ENCODE measurements at regions not wholly inside any gene's neighbourhood (a gene's known extent, or its start where the extent isn't known, plus 50 kb on each side); places are given as distances from the start of the nearest gene placed in this dataset.
"Not testable (repeated sequence)": the region's sequence is repeated elsewhere in the genome, so short reads cannot be mapped to it uniquely, and the experiment has no call there.

DNA sequence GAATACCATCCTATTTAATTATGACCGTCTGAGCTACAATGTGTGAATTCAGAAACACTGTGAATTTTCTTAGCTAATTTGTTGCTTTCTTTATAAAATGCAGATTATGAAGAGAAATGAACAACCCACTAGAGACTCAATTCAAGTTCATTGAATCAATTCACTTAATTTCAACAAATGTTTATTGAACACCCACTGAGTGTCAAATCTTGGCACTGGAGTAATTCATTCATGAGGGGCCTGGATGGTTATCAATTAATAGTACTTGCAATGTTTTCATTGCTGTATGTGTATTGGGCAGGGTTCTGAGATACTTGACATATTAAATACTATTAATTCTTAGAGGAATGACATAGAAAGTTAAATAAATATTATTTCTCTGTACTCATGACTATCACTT lies 789.4 kb downstream of the STPG2 start:
- no peak for DNase-seq (ENCODE audit: low read depth, low spot score)

DNA sequence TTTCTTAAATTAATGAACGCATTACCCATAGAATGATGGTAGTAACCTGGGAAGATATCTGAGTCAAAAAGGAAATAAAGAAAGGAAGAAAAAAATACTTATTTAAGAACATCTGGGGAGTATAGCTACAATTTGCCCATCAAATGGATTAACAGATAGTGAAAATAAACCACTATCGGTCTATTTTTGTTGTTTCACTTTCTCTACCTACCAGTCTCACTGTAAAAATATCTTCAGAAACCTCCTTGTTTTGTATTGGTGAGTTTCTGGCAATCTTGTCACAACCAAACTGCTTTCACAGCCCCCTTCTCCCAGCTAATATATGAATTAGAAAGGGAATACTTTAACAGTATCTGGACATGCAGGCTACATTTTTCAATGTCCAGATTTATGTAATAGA lies 783.5 kb downstream of the STPG2 start:
- DNase-seq (ENCODE audit: low read depth, low spot score): no peak

DNA sequence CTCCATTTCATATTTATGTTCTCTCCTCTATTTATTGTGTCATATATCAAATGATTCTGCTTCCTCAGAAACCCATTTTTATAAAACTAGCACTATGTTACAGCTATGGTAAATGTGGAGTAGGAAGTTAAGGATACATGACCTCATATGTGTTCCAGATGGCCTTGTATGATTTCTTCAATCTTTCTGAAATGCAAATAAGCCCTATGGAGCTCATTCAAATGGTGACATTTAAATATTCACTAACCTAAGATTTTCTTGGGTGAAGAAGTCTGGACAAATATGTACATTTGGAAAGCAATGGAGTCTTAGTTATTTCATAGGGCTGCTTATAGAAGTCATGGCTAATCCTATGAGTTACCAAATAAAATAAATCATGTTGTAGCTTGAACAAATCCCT lies 782.5 kb downstream of the STPG2 start:
- DNase-seq (ENCODE audit: low read depth, low spot score): no peak

DNA sequence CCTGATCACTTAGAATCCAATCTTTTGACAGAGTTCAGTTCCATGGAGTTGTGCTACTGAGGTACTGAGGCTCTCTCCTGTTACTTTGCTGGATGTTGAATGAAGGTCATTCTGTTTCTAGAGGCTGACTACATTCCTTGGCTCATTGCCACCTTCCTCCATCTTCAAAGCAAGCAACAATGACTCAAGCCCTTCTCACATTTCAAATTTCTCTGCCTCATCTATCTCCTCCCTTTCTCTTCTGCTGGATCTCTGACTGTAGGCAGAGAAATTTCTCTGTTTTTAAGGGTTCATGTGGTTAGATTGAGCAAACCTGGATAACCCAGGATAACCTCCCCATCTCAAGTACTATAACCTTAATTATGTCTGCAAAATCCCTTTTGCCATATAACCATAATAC lies 775.4 kb downstream of the STPG2 start:
- peak; percentile 91 for DNase-seq (ENCODE audit: low read depth, low spot score)

DNA sequence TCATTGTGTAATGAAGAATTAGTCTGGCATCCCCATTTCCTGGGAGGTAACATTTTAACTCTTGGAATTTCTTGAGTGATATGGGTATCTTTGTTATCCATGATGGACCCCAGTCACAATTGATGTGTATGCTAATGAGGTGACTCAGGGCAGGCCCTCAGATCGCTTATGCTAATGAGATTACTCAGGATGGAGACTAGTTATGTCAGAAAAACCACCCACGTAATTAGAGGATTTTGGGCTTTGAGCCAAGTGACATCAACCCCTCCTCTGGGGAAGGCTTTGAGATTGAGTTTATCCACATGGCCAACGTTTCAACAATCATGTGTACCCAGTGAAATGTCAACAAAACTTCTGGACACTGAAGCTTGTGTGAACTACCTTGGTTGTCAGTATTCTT lies 772.7 kb downstream of the STPG2 start:
- DNase-seq (ENCODE audit: low read depth, low spot score): peak; percentile 87

DNA sequence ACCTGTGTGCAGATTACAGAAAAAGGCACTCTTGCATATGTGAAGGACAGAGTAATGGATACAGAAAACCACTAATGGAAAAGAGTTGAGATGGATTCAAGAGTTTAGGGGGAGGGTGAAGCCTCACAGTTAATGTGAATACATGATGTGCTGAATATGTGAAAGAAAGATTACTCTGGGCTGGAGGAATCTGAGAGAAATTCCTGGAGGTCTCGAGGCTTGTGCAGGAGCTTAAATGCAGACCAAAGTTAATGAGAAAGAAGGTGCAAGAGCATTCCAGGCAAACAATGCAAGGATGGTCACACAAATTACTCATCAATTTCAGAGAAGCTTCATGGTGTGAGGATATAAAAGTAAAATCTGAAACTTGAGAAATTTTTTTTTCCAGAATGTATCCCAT lies 768.8 kb downstream of the STPG2 start:
- peak; percentile 51 for DNase-seq (ENCODE audit: low read depth, low spot score)

DNA sequence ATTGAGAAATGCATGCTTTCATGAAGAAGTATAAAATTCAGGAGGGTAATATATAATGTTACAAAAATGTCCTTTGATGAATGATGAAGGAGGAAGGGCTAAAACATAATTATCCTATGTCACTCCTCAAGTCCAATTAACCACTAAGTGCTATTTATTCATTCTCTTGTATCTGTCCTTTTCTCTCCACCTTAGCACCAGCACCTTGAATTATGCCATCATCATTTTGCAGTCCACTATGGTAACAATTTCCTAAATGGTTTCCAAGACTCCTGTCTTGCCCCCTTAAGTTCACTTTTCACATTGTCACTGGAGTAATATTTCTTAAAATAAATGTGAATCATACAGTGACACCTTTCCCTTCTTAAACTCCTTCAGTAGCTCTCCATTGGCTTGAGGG lies 756.3 kb downstream of the STPG2 start:
- DNase-seq (ENCODE audit: low read depth, low spot score): no peak

DNA sequence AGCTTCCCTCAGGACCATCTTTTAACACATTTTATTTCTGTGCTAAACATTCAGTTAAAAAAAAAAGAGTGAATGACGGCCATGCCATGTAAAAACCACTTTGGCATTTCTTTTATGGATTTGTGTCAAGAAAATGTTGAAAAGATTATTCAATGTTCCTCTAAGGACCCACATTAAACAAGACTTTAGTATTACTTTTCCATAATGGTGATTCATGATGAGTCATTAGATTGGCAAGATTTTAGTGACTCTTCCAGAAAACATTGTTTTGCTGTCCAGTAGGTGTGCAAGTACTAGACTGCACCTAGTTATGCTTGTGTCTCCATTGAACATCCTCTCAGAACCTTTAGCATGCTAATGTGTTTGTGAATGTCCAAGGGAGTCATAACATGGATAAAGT lies 748.6 kb downstream of the STPG2 start:
- peak; percentile 54 for DNase-seq (ENCODE audit: low read depth, low spot score)

DNA sequence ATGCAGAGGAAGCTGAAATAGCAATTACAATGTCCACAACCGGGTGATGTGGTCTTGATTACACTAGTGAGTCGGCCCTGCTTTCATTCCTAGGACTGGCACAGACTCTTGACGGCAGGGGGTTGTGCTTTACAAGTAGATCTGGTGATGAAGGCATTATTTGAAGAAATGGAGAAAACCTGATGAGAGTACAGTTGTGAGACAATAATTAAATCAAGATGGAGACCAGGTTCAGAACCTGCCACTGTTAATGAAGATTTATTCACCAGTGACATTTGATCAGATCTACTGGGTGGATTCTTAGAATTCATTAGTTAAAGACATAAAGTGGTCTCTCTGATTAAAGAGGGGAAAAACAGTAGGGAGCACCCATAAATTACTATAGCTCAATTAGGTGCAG lies 747.2 kb downstream of the STPG2 start:
- peak; percentile 73 for DNase-seq (ENCODE audit: low read depth, low spot score)

DNA sequence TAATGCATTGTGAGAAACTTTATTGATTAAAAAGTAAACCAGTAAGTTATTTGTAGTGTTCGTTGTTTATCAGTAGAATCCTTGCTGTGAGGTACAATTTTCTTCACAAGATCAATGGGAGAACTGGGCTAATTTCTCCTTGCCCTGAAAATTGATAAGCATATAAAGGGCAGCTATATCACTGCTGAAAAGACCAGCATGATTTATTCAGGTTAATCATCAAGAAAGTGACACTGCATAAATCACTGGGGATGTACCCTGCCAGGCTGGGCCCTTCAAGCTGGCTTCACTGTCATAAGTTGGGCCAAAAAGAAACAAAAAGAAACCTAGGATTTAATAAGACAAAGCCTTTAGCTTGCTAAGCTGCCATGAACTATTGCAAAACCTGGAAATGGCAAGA lies 746.7 kb downstream of the STPG2 start:
- no peak for DNase-seq (ENCODE audit: low read depth, low spot score)

DNA sequence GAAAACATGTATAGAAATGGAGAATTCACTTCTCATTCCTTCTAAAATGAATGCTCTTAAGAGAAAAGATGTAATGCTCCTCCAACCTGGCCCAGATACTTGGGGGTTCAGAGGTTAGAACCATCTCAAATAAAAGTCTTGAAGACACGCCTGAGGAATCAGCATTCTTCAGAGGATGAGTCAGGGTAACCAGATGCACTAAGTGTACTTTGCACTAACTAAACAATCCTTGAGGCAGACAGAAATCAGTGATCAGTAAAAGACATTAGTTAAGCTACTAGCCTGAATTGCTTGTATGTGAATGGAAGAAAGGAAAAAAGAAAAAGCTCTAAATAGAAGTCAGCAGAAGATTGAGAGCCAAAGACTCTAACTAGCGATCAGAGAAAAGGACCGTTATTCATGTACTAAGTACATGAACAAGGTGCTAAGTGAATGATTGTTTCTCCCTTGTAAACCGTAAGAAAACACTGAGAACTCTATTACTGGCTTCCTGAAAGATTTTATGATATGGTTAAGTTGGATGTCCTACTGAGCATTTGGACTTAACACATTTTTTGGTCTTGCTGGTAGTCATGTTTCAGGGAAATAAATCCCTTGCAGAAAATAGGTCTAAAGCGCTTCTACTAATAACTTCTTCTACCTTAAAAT lies 738.3 kb downstream of the STPG2 start:
- peak; percentile 2 for DNase-seq (ENCODE audit: low read depth, low spot score)

DNA sequence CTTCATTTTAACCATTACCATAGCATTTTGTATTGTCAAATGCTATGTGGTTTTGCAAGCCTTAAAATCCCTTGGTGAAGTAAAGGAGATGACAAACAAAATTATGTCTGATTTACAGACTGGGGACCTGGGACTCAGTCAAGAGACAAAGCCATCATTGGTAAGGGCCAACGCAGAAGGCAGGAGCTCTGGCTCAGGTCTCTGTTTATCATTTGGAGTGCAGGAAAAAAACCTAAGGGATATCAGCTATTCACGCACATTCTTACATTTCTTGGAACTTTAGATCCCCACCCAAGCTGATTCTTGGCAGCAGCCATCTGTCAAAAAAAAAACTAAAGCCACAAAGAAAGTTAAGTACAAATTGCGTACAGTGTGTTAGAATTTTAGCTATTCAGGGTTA lies 731.9 kb downstream of the STPG2 start:
- peak; percentile 36 for DNase-seq (ENCODE audit: low read depth, low spot score)

DNA sequence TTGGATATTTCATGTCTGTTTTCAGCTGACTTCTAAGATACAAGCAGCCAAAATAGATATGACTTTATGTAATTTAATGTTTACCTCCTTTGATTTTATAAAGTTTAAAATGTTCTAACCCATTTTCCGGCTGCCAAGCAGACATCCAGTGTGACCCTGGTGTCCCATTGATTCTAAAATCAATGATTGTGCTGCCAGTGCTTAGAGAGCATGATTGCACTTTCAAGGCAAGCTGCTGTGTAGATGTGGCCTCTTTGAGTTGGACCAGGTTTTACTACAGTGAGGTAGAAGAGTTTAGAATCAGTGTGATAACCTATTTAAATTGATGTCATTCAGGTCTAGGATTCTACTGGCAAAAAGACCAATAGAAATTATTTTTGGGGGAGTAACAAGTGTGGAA lies 730.9 kb downstream of the STPG2 start:
- no peak for DNase-seq (ENCODE audit: low read depth, low spot score)

DNA sequence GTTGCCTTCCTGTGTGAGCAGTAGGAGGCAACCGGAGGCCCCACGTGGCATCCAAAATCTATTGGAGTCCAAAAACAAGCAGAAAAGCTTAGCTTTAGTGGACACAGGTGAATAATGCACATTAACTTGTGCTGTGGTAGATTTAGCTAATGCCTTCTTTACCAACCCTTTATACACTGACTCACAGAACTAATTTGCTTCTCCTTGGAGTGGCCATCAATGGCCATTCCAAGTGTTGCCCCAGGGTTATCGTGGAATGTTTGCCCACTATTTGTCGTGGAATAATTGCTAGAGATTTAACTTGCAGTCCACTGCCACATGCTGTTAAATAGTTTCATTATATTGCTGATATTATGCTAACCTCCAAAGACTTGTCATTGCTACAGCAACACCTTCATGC lies 729.1 kb downstream of the STPG2 start:
- DNase-seq (ENCODE audit: low read depth, low spot score): no peak

DNA sequence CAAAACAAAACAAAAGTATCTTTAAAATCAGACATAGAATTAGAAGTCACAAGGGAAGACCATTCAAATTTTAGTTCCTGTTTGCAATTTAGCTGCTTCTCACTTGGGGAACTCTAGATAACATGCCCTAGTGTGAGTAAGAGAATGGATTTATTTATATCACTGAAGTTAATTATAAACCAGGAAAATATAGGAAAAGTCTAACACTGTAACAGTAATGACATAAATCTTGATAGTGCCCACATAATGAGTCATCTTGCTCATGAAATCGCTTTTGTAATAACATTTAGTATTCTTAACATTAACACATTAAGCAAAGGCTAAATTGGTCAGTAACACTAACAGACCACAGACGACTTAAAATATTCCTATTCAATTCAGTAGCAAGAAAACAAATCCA lies 710.7 kb downstream of the STPG2 start:
- no peak for DNase-seq (ENCODE audit: low read depth, low spot score)

DNA sequence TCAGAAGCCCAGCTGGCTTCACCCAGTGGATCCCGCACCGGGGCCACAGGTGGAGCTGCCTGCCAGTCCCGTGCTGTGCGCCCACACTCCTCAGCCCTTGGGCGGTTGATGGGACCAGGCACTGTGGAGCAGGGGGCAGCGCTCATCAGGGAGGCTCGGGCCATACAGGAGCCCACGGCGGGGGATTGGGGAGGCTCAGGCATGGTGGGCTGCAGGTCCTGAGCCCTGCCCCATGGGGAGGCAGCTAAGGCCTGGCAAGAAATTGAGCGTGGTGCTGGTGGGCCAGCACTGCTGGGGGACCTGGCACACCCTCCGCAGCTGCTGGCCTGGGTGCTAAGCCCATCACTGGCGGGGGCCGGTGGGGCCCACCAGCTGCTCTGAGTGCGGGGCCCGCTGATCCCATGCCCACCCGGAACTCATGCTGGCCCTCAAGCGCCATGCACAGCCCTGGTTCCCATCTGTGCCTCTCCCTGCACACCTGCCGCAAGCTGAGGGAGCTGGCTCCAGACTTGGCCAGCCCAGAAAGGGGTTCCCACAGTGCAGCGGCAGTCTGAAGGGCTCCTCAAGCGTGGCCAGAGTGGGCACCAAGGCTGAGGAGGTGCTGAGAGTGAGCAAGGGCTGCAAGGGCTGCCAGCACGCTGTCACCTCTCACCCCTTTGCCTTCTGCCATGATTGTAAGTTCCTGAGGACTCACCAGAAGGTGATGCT lies 705.1 kb downstream of the STPG2 start:
- DNase-seq (ENCODE audit: low read depth, low spot score): not testable (repeated sequence)

DNA sequence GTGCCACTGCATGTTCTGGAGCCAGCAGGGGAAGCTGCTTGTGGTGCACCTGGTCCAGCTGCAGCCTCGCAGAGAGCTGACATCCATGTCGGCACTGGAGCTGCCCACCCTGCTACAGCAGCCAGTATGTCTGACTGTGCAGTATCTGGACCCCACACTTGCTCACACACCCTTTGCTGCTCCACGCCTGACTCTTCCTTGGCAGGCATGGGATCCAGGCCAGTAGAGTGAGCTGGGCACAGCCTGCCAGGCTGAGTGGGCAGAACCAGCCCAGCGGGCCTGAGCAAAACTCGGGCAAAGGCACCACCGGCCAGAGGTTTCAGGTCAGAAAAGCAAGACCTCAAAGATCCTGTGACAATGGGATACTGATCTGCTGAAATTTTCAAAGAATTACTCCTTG lies 690.1 kb downstream of the STPG2 start:
- DNase-seq (ENCODE audit: low read depth, low spot score): no peak

DNA sequence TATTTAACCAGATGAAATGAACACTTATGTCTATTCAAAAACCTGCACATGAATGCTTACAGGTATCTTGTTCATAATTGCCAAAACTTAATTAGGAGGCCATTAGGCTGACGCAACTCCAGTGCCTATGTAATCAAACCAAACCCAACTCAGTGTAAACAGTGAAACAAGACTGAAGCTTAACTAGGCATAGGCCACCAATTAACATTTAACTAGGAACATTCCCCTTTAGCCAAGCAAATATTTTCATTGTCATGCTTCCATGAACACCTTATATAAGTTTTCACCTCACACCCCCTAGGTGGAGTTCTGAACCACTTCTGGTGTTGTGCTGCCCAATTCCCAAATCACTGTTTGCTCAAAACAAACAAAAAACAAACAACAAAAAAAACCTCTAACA lies 686.0 kb downstream of the STPG2 start:
- no peak for DNase-seq (ENCODE audit: low read depth, low spot score)

DNA sequence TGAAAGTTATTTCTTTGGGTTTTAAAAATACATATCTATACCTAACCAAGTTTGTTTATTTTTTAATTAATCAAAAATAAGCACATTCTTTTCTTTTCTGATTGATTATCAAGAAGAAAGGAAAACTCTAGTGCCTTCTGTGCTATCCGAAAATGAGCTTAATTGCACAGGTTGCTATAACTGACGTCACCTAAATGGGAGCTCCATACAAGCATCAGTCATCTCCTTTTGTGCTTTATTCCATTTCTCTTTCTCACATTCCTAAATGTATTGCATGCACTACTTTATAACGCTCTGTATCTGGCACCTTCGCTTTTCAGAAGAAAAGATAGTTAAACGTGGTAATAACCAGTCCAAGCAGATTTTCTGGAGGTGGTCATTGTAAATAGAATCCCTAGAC lies 675.0 kb downstream of the STPG2 start:
- no peak for DNase-seq (ENCODE audit: low read depth, low spot score)

DNA sequence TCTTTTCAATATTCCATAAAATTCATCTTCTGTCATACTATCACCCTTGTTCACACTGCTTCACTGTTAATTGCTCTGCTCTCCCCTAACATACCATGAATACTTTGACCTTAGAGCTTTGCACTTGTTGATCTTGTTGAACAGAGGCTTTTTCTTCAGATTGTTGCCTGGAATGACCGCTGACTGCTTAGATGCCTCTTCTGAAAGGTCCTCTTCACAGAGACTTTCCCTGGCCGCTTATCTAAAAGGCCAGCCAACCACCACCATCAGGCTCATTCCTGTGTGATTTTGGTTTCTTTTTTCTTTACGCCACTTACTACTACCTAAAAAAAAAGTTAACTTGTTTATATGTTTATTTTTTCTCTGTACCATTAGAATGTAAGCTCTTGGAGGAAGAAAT lies 667.7 kb downstream of the STPG2 start:
- DNase-seq (ENCODE audit: low read depth, low spot score): no peak

DNA sequence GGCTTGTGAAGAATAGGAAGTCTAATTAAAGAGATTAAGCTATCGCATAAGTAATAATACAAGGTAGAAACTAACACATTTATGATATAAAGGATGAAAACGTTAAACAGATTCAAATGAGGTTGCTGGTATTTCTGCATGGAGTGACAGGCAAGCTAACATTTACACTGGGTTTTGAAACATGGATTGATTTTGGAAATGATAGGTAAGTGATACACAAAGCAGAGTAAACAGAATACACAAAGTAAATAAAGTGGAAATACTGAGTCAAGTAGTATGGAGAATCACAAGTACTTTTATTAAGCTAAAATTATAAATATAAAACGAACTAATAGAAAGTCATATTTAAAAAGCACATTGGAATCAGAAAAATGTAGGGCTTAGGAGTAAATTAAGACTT lies 665.3 kb downstream of the STPG2 start:
- DNase-seq (ENCODE audit: low read depth, low spot score): no peak

DNA sequence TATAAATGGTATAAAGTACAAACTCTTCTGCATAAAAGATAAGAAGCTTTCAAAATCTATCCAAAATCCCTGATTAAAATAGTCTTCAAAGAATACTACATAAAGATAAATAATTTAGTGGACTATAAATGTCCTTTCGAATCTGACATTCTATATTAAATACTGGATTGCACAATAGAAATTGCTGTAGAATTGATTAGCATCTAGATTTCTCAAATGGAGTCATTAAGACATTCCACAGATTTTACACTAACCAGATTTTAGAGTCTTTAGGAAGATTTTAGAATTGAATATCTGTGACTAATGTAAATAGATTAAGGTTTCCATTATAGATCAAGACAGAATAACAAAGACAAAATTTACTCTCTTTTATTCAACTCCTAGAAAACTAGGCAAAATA lies 663.9 kb downstream of the STPG2 start:
- no peak for DNase-seq (ENCODE audit: low read depth, low spot score)

DNA sequence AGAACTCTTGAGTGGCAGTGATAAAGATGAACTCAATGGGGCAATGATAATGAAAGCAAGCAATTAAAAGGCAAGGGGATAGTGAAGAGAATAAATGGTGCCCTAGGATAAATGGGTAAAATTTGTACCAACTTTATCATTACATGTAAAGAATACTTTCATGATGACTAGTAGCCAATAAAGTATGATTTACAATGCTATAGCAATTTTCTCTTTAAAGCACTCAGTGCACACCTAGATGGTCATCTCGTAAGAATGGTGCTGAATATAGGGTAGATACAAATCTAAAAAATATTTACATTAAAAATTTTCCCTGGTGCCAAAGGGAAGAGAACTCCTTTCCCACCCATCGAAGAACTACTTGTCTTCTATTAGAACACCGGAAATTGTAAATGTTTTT lies 651.4 kb downstream of the STPG2 start:
- no peak for DNase-seq (ENCODE audit: low read depth, low spot score)

Measured in astrocyte of the hippocampus (primary cell).